ENCODE measurements at regions not wholly inside any gene's neighbourhood (a gene's known extent, or its start where the extent isn't known, plus 50 kb on each side); places are given as distances from the start of the nearest gene placed in this dataset.
"Not testable (repeated sequence)": the region's sequence is repeated elsewhere in the genome, so short reads cannot be mapped to it uniquely, and the experiment has no call there.

DNA sequence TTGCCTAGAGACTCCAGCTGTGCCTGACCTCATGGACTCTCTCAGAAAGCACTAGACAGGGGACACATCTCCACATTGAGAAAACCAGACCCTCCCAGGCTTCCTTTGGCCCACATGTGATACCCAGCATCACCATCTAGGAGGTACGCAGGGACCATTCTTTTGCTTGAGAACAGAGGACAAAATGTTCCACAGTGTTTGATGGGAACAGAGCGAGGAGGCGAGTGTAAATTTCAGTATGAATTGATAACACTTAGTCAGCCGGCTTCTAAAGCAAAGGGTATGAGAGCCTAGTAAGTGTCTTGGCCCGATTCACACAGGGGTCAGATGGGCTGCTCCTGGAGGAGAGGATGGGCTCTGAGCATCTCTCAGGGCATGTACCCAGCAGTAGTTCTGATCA lies 1052.4 kb downstream of the BCL11B start:
- no peak for TF ChIP-seq CTCF (IDR thresholded peaks at IDR 0.05)
- no peaks in the 10 kb centered on the region for H3K4me1 ChIP-seq
- H3K27ac ChIP-seq = no peak overlapping the region
- 94 to 98% (median 96%) methylated on average over 5 of the region's 5 CpGs for WGBS, 3 donors
- no peak overlapping the region for H3K4me3 ChIP-seq
- DNase-seq (no peak), ATAC-seq (no peak)
- intact Hi-C loops (cut with DNase I) = no loop called here
- peaks cover 0 to 6% (median 0%) of the 10 kb centered on the region in 3 donors for H3K27me3 ChIP-seq (ENCODE audit: insufficient read depth in 3 of 3, low read length in 2 of 3)
- no peaks in the 10 kb centered on the region for H3K9me3 ChIP-seq
- H3K36me3 ChIP-seq (ENCODE audit: insufficient read depth in 1 of 2, low read depth in 1 of 2) = no peaks in the 10 kb centered on the region

DNA sequence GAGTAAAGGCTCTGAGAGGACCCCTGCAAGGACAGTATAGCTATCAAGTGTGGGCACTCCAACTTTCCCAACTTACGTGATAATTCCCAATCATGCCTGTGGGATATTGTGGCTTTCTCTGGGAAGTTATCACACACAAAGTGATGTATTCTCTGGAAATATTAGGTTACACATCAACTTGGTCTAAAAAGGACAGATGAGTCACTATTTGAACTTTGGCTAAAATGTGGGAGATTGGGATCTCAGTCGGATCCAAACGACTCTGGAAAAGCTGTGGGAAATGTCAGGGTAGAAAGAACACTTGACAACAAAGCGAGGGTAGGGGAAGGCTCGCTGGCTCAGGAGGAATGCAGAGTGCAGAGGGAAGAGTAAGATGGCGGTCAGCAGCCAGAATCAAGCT lies 1048.9 kb downstream of the BCL11B start:
- Histone ChIP-seq H3K4me1 (no peaks in the 10 kb centered on the region), H3K9me3 (no peaks in the 10 kb centered on the region), H3K36me3 (ENCODE audit: insufficient read depth in 1 of 2, low read depth in 1 of 2) (no peaks in the 10 kb centered on the region), H3K4me3 (no peak overlapping the region), H3K27me3 (ENCODE audit: insufficient read depth in 3 of 3, low read length in 2 of 3) (no peaks in the 10 kb centered on the region), H3K27ac (no peak overlapping the region)
- ATAC-seq (no peak), DNase-seq (no peak)
- no peak for TF ChIP-seq CTCF (IDR thresholded peaks at IDR 0.05)
- 86 to 93% (median 87%) methylated on average over 6 of the region's 6 CpGs for WGBS, 3 donors
- intact Hi-C loops (cut with DNase I) = no loop called here

GRCh38 chr14:98223710-98224109 lies 1048.3 kb downstream of the BCL11B start:
- intact Hi-C loops (cut with DNase I); H3K36me3 ChIP-seq (ENCODE audit: insufficient read depth in 1 of 2, low read depth in 1 of 2); H3K27ac ChIP-seq; ATAC-seq; H3K4me1 ChIP-seq; H3K27me3 ChIP-seq (ENCODE audit: insufficient read depth in 3 of 3, low read length in 2 of 3); H3K4me3 ChIP-seq; DNase-seq; H3K9me3 ChIP-seq: not testable (repeated sequence)
- 91 to 94% (median 92%) methylated on average over 4 of the region's 4 CpGs for WGBS, 3 donors

GRCh38 chr14:98226411-98226810 lies 1045.6 kb downstream of the BCL11B start:
- Histone ChIP-seq H3K9me3 (no peaks in the 10 kb centered on the region), H3K4me1 (no peaks in the 10 kb centered on the region), H3K36me3 (ENCODE audit: insufficient read depth in 1 of 2, low read depth in 1 of 2) (no peaks in the 10 kb centered on the region), H3K4me3 (no peak overlapping the region), H3K27ac (no peak overlapping the region), H3K27me3 (ENCODE audit: insufficient read depth in 3 of 3, low read length in 2 of 3) (no peaks in the 10 kb centered on the region)
- TF ChIP-seq CTCF (IDR thresholded peaks at IDR 0.05) = no peak
- no peak for DNase-seq
- intact Hi-C loops (cut with DNase I) = no loop called here
- ATAC-seq = no peak
- whole genome bisulfite sequencing, 3 donors = 20 to 33% (median 27%) methylated on average over 8 of the region's 8 CpGs

DNA sequence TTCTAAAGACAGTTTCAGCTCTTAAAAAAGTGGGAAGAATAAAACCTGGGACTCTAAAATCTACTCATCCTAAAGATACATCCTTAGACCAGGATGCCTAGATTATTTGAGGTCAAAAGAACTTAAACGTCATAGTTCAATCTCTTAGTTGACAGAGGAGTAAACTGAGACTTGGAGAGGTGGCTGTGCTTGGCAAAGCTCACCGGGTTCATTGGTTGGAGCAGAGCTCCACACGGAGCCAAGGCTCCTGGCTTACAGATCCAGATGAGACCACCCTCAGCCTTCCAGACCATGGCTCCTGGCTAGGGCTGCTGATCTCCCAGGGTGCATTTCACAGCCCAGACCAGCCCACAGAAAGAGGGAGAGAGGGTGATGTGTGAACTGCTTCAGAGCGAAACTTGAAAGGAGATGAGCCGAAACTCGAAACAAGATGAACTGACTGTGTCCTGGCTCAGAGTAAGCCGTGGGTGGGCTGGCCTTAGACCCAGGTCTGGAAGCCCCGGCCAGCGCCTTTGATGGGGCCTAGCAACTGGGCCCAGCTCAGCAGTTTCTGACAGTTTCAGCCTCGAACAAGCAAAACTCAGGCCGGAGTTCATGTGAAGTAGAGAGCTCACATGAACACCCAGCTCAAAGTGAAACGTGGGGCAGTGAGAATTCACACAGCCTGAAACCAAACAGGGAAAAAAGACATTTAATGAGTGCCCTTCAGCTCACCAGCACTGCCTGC lies 1044.8 kb downstream of the BCL11B start:
- Histone ChIP-seq H3K9me3 (no peaks in the 10 kb centered on the region), H3K4me1 (no peaks in the 10 kb centered on the region), H3K4me3 (no peak overlapping the region), H3K36me3 (ENCODE audit: insufficient read depth in 1 of 2, low read depth in 1 of 2) (no peaks in the 10 kb centered on the region), H3K27me3 (ENCODE audit: insufficient read depth in 3 of 3, low read length in 2 of 3) (no peaks in the 10 kb centered on the region), H3K27ac (no peak overlapping the region)
- DNase-seq (no peak), ATAC-seq (no peak)
- TF ChIP-seq CTCF (IDR thresholded peaks at IDR 0.05) = no peak
- 32 to 49% (median 38%) methylated on average over 12 of the region's 12 CpGs for WGBS, 3 donors
- intact Hi-C loops (cut with DNase I) = no loop called here

Measured in psoas muscle (tissue), 7 donors.